ENCODE measurements at regions not wholly inside any gene's neighbourhood (a gene's known extent, or its start where the extent isn't known, plus 50 kb on each side); places are given as distances from the start of the nearest gene placed in this dataset.

DNA sequence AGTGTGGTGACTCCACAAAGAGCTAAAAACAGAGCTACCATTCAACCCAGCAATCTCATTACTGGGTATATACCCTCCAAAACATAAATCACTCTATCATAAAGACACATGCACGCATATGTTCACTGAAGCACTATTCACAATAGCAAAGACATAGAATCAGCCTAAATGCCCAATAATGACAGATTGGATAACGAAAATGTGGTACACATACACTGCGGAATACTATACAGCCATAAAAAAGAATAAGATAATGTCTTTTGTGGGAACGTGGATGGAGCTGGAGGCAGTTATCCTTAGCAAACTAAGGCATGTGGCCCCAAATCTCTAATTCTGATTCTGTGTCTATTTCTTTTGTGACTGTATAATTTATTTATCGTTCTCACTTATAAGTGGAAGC, 89.0 kb upstream of the PRNP start:
- DNase-seq: no peak

DNA sequence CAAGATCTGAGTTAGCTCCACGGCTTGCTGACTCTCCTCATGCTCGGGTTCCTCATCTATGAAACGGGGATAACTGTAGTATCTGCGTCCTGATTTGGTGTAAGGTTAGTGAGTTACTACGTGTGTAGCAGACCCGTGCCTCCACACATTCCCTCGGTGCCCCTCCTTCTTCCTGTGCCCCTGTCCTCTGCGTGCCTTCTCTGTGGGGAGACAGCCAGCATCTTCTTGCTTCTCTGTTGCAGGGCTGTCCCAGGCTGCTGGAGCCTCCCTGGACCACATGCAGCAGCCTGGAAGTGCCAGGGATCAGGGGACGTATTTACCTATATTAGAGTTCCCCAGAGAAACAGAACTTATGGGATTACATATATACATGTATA, 93.1 kb upstream of the PRNP start:
- no peak for DNase-seq

DNA sequence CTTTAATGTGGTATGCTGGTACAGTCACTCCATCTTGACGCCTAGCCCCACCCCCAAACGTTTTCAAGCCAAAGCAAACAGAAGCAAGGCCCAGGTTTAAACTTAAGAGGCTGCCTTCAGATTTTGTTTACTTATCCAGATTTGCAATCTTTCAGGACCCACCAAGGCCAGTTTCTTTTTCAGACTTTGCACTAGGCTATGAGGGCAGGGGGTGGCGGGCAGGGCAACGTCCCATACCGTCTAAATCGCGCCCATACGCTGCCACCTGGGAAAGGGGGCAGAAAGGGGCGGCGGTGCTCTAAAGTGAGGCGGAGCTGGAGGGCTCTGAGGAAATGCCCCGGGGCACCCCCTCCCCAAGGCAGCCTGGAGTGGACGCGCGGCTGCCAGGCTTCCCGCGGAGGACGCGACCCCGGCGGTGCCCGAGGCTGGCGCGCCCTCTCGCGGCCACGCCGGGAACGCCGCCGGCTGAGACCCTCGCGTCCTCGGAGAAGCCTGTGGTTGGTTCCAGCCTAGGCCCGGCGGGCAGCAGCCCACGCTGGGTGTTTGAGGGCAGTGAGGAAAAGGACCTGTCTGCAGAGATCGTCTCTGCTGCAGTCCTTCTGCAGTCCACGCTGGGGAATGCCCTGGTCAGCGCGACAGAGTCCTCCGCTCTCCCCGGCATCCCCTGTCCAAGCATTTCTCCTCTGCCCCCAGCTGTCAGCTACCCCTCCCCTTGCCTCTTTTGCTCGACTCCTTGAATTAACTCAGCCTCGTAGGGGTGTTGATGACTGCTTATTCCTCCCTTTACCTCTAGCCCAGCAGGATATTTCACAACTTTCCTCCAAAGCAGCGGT, 93.7 kb upstream of the PRNP start:
- DNase-seq: peak; percentile 89

DNA sequence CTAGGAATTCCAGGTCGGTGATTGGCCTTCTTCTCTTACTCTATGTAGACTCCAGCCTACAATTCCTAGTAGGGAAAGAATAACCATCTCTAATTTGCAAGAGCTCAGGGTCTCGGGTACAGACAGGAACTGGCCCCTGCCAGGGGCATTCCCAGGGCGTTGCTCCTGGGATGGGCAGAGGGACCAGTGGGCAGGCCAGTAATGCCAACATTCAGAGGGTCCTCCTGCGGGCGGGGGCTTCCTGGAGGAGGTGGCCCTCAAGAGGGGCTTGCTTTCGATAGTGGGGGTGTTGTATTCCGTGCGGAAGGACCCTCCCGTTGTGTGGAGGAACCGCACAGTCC, 94.3 kb upstream of the PRNP start:
- DNase-seq: no peak

DNA sequence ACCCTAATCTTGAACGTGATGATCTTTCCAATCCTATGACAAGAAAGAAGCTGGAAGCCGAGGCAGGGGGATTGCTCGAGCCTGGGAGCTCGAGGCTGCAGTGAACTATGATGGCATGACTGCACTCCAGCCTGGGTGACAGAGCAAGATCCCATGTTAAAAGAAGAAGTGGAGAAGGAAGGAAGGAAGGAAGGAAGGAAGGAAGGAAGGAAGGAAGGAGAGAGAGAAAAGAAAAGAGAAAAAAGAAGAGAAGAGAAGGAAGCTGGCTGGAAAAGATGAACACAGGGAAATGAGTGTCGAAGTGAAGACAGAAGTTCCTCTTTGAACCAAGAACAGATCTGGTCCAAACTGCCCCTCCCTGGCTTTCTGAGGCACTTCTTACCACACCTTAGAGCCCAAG, 100.5 kb upstream of the PRNP start:
- no peak for DNase-seq

DNA sequence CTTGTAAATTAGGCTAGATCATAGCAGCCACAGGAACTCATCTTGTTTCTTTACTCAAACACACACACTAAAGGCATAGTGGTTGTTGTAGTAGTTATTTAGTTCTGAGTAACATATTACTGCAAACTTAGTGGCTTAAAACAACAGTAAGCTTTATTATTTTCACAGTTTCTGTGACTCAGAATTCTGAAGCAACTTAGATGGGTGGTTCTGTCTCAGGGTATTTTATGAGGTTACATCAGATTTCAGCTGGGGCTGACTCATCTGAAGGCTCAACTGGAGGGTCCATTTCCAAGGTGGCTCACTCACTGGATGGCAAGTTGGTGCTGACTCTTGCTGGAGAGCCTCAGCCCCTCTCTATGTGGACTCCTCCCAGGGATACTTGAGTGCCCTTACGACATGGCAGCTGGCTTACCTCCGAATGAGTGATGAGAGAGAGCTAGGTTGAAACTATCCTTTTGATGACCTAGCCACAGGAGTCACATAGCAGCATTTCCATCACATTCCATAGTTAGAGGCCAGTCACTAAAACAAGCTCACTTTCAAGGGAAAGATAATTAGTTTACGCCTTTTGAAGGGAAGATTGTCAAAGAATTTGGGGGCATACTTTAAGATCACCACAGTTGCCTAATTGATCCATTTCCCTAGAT, 101.0 kb upstream of the PRNP start:
- no peak for DNase-seq

DNA sequence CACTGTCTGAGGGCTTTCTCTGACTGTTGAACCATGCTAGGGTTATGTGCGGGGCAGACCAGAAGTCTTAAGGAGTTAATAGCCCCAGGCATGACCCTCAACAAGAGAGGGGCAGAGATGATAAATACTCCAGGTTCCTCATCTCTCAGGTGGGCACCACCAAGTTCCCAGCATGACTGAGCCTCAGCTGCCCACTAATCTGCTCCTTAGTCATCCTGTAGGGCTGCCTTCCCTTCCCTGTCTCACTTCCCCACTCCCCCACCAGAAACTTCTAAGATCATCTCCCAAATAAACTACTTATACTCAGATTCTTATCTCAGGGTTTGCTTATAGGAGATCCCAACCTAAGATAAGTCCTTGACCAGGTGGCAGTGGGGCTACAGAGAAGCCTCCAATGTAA, 101.7 kb upstream of the PRNP start:
- no peak for DNase-seq

DNA sequence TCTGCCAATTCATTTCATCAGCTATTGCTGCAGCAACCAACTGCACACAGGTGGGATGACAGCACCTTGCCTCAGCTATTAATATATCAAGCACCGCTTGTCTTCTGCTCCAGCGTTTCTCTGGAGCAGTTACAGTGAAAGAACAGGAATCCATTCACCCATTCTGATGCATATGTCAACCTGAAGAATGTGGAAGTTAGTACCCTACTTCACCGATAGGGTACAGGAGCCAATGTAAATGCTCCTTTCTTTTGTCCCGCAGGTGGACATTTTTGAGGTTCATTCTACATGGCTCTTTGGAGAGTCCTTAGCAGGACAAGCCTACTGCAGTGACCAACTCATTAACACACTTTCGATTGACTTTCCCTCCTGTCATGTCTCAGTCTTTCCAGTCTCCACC, 104.4 kb upstream of the PRNP start:
- no peak for DNase-seq

DNA sequence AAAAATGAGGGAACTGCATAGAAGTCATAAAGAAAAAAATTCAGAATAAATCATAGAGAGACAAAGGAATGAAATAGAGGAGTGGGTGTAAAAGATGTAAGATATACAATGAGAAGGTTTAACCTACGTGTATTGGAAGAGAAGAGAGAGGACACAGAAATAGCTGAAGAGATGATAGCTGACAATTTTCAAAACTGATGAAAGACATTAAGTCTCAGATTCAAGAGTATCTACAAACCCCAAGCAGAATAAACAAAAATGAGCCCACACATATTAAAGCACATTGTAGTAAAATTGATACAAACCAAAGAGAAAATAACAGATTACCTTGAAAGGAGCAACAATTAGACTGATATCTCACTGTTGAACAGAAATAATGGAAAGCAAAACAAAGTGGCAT, 107.9 kb upstream of the PRNP start:
- no peak for DNase-seq

DNA sequence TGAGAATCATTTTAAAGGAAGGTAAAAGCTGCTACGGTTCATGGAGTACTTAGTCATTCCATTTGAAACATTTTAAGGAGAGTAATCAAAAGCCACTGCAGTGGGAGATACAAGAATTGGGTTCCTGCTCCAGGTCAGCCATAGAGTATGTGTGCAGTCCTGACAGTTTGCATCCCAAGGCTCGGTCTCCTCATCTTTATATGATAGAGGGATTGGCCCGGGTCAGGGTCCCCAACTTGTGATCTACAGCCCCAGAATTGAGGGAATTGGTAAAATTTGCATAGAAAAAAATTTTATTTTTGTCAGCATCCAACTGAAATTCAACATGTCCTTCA, 111.9 kb upstream of the PRNP start:
- DNase-seq: no peak

DNA sequence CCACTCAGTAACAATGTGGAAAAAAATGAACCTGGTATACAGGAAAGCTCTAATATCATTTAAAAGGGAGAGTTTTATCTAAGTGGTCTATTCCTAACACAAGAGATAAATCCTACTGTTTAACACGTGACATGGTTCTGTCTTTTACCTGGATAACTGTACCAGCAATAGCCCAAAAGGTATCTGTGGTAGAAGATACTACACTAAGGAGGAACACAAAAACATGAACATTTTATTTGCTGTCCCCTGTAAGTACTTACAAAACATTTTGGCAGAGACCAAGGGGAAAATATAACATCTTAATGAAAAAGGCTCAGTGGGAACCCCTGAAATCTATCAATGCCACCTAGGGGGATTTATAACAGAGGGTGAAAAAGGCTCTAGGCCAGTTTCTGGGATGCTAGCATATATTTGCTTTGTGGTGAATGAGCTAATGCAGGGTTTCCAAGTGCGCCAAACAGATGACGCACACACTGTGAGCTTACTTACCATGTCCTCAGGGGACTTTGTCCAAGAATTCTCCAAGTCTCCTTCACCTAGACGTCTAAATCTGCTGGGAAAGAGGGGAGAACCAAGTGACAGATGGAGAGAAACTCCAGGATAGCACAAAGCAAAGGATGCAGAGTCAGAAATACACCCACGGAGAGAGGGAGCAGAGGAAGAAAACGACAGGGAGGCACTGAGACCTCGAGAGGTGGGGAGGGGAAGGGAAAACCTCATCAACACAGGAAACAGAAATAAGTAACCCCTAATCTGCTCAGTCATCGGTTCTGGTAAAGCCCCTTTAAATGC, 112.5 kb upstream of the PRNP start:
- no peak for DNase-seq

DNA sequence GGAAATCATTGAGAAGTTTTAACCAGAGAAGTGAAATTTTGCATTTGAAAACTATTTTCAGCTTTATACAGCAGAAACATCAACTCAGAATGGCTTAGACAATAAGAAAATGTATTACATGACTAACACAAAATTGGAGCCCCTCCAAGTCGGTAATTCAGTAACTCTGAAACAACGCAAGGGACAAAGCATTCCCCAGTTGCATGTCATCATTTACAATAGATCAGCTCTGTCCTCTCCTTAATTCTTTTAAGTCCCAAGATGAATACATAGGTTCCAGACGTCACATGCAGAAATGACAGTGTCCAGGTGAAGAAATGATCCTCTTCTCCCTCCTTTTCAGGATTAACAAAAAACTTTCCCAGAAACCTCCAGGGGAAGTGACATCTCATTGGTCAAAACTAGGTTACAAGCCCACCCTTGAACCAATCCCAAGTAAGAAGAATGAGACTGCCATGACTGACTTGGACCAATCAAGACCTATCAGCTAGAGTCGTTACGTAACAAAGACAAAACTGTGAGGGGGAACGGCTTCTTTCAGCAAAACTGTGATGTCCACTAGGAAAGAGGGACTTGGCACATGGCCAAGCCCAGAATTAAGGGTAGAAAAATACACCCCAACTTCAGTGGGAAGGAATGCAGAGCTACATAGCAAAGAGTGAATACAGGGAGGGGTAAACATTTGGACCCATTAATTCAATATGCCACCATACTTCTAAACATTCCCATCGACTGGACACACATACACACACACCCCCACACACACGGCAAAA, 114.3 kb upstream of the PRNP start:
- DNase-seq: no peak

DNA sequence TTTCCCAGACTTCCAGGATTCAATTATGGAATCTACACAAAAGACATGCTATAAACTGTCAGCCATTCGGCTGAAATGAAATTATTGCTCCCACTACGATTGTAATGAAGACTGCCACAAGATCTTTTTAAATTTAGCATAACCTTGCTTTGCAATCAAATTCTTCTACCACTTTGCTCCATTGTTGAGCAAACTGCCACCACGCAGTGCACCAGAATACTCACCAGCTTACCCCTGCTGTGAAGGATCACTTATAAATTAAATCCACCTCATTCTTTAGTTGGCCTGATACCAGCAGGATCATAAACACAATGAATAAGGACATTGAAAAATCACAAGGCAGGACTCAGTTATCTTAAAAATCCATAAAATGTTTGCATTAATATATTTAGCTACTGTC, 116.4 kb upstream of the PRNP start:
- no peak for DNase-seq

DNA sequence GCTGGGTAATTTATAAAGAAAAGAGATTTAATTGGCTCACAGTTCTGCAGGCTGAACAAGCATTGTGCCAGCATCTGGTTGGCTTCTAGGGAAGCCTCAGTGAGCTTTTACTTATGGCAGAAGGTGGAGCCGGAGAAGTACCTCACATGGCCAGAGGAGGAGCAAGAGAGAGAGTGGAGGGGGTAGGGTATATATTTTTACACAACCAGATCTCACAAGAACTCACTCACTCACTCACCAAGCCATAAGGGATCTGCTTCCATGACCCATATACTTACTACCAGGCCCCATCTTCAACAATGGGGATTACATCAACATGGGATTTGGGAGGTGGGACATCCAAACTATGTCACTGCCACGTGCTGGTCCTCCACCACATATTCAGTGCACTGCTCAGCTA, 117.2 kb upstream of the PRNP start:
- no peak for DNase-seq

DNA sequence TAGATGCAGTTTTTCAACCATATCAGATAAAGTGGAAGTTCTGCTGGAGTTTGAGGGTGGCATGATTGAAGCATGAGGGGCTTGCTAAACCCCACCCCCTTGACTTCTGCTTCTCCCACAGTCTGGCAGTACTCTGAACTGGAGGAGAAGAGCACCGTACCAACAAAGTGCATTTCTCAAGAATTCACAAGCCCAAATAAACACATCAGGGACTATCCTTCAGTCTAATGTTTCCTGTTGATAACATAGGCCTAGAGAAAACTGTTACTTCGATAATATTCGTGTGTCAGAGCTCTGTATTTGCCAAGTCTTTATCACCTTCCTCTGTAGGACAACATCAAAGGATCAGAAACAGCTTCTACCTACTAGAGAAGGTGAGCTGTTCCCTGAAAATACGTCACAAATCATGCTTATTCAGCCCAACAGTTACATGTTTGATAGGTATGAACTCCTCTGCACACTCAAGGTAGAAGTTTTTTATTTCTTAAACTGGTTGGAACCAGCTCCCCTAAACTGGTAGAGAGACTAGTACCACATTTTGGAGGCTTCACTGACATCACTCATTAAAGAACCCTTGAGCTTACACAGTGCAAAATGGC, 117.8 kb upstream of the PRNP start:
- no peak for DNase-seq

DNA sequence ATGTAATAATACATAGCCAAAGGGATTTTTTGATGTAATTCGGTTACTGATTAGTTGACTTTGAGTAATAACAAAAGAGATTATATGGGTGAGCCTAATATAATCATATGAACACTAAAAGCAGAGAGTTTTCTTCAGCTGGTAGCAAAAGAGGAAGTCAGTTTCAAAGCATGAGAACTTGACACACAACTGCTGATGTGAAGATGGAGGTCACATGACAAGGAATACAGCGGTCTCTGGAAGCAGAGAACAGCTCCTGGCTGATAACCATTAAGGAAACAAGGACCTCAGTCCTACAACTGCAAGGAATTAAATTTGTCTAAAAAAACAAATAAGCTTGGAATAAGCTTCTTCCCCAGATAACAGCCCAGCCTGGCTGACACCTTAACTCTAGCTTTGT, 119.1 kb upstream of the PRNP start:
- DNase-seq: no peak

DNA sequence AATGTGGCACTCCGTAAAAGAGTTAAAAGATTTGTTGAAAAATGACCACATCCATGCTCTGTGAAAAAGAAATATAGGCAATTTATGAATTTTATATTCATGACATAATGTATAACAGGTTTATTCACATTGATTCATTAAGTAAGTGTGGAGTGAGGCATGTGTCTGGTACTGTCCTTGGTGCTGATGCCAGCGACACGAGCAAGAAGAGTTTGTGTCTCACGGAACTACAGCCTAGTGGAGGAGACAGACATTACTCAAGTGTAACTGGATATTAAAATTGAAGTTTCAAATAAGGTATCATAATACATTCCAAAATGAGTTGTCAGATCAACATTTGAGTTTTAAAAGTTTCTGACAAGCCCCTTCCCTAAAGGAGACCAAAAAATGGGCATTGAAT, 122.7 kb upstream of the PRNP start:
- no peak for DNase-seq

DNA sequence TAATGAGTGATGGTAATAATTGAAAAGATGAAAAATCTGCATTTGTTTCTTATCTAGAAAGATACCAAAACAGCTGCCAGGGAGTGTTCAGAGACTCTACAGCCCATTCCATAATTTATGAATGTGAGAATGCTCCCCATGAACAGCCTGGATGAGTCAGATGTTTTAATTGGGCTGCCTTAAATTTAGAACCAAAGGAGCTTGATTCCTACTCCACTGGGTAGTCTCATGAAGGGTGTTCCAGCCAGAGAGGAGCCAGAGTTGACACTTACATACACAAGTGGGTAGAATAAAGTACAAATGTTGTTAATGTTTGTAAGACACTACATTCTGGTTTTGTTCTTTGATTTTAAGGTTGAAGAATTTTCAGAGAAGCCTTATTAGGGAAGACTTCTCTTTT, 123.2 kb upstream of the PRNP start:
- no peak for DNase-seq

DNA sequence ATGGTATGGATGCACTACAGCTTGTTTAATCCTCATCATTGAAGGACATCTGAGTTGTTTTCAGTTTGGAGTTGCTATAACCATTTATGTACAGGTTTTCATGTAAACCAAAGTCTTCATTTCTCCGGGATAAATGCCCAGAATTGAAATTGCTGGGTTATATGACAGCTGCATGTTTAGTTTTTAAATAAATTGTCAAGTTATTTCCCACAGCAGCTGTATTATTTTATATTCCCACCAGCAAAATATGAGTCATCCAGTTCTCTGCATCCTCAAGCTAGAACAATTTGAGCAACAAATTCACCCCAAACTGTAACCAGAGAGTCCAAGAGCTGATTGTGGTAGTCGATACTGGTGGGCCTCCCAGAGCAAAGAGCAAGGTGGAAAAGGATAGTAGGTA, 125.6 kb upstream of the PRNP start:
- no peak for DNase-seq

DNA sequence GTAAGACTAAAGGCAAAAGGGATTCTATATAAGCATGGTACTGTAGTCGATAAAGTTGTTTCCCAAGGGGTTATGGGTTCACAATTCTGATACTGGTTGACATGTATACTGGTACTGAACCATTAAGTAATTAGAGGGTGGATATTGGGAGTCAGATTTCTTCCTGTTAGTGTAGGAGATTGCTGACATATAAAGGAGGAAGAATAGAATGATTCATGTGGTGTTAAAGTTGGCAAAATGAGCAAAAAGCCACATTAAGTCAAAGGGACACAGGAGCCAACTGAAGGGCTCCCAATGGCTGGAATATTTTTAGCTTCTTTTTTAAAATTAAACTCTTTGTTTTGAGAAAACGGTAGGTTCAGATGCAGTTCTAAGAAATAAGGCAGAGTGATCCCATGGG, 126.3 kb upstream of the PRNP start:
- no peak for DNase-seq

DNA sequence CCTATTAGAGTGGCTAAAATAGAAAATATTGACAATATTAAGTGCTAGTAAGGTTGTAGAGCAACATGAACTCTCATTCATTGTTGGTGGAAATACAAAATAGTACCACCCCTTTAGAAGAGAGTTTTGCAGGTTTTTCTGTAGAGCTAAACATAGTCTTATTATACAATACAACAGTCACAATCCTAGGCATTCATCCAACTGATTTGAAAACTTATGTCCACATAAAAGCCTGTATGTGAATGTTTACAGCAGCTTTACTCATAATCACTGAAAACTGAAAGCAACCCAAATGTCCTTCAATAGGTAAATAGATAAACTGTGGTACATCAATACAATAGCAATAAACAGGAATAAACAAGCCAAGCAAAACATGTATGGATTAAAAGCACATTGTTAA, 127.2 kb upstream of the PRNP start:
- no peak for DNase-seq

DNA sequence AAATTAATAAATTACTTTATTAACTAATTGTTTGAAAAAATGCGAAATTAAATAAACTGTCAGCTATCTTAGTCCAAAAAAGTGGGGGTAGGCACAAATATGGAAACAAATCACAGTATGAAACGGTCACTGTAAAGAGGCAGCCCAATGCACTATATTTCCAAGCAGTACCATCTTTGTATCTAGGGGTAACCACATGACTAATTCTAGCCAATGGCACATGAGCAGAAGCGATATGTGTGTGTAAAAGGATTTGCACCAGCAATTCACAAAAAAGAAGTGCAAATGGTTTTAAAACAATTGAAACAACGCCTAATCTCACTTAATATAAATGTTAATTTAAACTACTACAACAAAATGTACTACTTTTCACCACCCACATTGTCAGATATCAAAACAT, 129.5 kb upstream of the PRNP start:
- no peak for DNase-seq

DNA sequence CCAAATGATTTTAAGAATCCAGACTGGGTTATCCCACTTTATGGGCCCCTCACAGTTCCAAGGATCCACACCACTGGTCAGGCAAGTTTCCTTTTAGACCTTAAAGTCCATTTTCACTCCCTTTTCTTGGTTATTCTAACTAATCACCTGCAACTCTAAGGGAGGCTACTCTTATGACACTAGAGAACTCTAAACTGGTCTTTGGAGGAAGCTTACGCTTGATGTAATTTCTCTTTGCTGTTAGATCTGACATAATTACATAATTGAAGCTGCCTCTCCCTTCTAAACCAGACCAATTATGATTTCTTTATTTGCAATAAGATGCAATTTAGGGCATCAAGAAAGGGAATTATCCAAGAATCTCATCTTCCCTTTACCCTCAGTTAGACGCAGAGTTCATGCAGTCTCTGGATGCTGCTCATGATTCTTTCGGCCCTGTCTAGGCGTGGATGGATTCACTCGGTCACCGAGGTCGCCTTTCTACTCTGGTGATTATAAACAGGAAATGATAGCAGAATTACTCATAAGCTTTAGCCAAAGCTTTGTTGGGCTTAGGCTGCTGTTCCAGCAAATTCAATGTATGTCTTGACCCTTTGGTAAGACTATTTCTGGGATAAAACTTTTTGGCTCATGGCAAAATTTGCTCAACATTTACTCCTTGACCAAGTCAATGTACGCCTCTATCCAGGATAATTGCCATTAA, 130.9 kb upstream of the PRNP start:
- DNase-seq: no peak

All from activated CD8-positive, alpha-beta memory T cell treated with anti-CD3 and anti-CD28 coated beads for 24 hours (primary cell).